Pancreas (tissue), 10 donors: ENCODE measurements at regions not wholly inside any gene's neighbourhood (a gene's known extent, or its start where the extent isn't known, plus 50 kb on each side); places are given as distances from the start of the nearest gene placed in this dataset.
"Not testable (repeated sequence)": the region's sequence is repeated elsewhere in the genome, so short reads cannot be mapped to it uniquely, and the experiment has no call there.

Experiments used
- ATAC-seq, 4 donors: fragments of 200-7000 bp; cut with Tn5 transposase; one replicate each; pipeline versions ENCODE4 v1.8.0 to v1.9.1; 2020; ENCODE audit warnings: mild to moderate bottlenecking in 4 of 4, moderate library complexity in 4 of 4
- DNase-seq, 6 donors: peaks; one replicate each; pipeline ENCODE4 v3.0.0-alpha.2; 2020
- FAIRE-seq: peaks from 2 replicates; lab custom pipeline; 2012; peaks lifted over from hg19 to GRCh38; lab: Jason Lieb, UNC
- H3K27ac ChIP-seq, 4 donors: fragments of 200-600 bp; sonication (generic); 1 replicate in 3 of 4; 2 replicates in 1 of 4; pipeline versions ENCODE4 v1.5.0 to v1.8.0; 2020
- H3K27me3 ChIP-seq, 4 donors: fragments of 200-600 bp; one replicate each; pipeline ENCODE4 v1.8.0; 2021
- H3K36me3 ChIP-seq, 3 donors: fragments of 200-600 bp; sonication (generic) in 1 of 3; one replicate each; pipeline versions ENCODE4 v1.5.0 to v1.8.0; 2020 to 2021
- H3K4me1 ChIP-seq, 3 donors: fragments of 200-600 bp; one replicate each; pipeline ENCODE4 v1.8.0; 2021
- H3K4me3 ChIP-seq, 4 donors: fragments of 200-600 bp; sonication (generic) in 2 of 4; one replicate each; pipeline versions ENCODE4 v1.5.0 to v1.8.0; 2020 to 2021
- H3K9me3 ChIP-seq, 4 donors: fragments of 200-600 bp; one replicate each; pipeline ENCODE4 v1.8.0; 2021
- WGBS, 2 donors: extraction: QIAGEN DNeasy Blood & Tissue Kit; methylation state at CpG; one replicate each; pipeline ENCODE4 v1.1.7; 2013; 5-methylcytosine and 5-hydroxymethylcytosine counted together
- intact Hi-C, 3 donors: fragments of 100-400 bp; cut with DNase I; formaldehyde crosslinking; loops; one replicate each; pipeline versions ENCODE4 v1.11.1 to v1.14.2; 2022
- TF ChIP-seq, protein P1 (sequence below), 4 donors: fragments of 200-600 bp; sonication (generic) in 3 of 4; IDR thresholded peaks; one replicate each; pipeline versions ENCODE4 v1.5.0 to v1.8.0; 2021; ENCODE audit warnings: antibody characterized with exemption in 4 of 4
- donor health status: healthy with polysubstance abuse.
- donor health status: DM: no; HTN: no; CAD: no; lungs with moderate emphysema.
- donor health status: DM: no; HTN: no; CAD: no.
- donor health status: control.
- donor health status: control.
- donor health status: Bipolar disorder and iron deficiency.
- donor health status: DM: yes; HTN: yes; CAD: no.
- donor health status: DM: no; HTN: no; CAD: no.
- donor health status: DM: no; HTN: no; CAD: no.
- donor health status: DM: yes; HTN: yes; CAD: no.

- Histone ChIP-seq H3K36me3 (no peaks in the 10 kb centered on the region), H3K4me3 (no peak overlapping the region), H3K4me1 (no peaks in the 10 kb centered on the region), H3K27me3 (no peaks in the 10 kb centered on the region), H3K9me3 (peaks cover 0 to 4% (median 0%) of the 10 kb centered on the region in 4 donors), H3K27ac (no peak overlapping the region)
- 76 to 86% methylated on average over 2 of the region's 2 CpGs for WGBS, 2 donors
- TF ChIP-seq, protein P1, sequence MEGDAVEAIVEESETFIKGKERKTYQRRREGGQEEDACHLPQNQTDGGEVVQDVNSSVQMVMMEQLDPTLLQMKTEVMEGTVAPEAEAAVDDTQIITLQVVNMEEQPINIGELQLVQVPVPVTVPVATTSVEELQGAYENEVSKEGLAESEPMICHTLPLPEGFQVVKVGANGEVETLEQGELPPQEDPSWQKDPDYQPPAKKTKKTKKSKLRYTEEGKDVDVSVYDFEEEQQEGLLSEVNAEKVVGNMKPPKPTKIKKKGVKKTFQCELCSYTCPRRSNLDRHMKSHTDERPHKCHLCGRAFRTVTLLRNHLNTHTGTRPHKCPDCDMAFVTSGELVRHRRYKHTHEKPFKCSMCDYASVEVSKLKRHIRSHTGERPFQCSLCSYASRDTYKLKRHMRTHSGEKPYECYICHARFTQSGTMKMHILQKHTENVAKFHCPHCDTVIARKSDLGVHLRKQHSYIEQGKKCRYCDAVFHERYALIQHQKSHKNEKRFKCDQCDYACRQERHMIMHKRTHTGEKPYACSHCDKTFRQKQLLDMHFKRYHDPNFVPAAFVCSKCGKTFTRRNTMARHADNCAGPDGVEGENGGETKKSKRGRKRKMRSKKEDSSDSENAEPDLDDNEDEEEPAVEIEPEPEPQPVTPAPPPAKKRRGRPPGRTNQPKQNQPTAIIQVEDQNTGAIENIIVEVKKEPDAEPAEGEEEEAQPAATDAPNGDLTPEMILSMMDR (IDR thresholded peaks at IDR 0.05): no peak
- ATAC-seq (no peak), DNase-seq (no peak), FAIRE-seq (no peak)
- intact Hi-C loops: no loop called here
These were observed 69.3 kb upstream of the FYN start for GRCh38 chr6:111942561-111942960.

- DNase-seq (no peak), FAIRE-seq (no peak), ATAC-seq (no peak)
- TF ChIP-seq, protein P1 (IDR thresholded peaks at IDR 0.05): no peak
- Histone ChIP-seq H3K27ac (no peak overlapping the region), H3K4me3 (no peak overlapping the region), H3K9me3 (peaks cover 0 to 4% (median 0%) of the 10 kb centered on the region in 4 donors), H3K36me3 (no peaks in the 10 kb centered on the region), H3K27me3 (no peaks in the 10 kb centered on the region), H3K4me1 (no peaks in the 10 kb centered on the region)
- intact Hi-C loops: no loop called here
- WGBS, 2 donors: 62 to 65% methylated on average over 3 of the region's 3 CpGs
These were observed 70.0 kb upstream of the FYN start for GRCh38 chr6:111943266-111943665.

GRCh38 chr6:111943726-111944125 lies 70.5 kb upstream of the FYN start:
- H3K27me3 ChIP-seq: no peaks in the 10 kb centered on the region
- peaks cover 0 to 4% (median 0%) of the 10 kb centered on the region in 4 donors for H3K9me3 ChIP-seq
- H3K4me3 ChIP-seq: no peak overlapping the region
- no peaks in the 10 kb centered on the region for H3K4me1 ChIP-seq
- WGBS, 2 donors: 84 to 92% methylated on average over 3 of the region's 3 CpGs
- H3K27ac ChIP-seq: no peak overlapping the region
- intact Hi-C loops: no loop called here
- TF ChIP-seq, protein P1 (IDR thresholded peaks at IDR 0.05): no peak
- DNase-seq: no peak
- FAIRE-seq: no peak
- H3K36me3 ChIP-seq: no peaks in the 10 kb centered on the region
- ATAC-seq: peak in 1 of 4 donors; percentile 32

- DNase-seq (no peak), ATAC-seq (no peak), FAIRE-seq (no peak)
- 60 to 79% methylated on average over 2 of the region's 2 CpGs for WGBS, 2 donors
- no peaks in the 10 kb centered on the region for H3K36me3 ChIP-seq
- H3K9me3 ChIP-seq: peaks cover 0 to 4% (median 0%) of the 10 kb centered on the region in 4 donors
- TF ChIP-seq, protein P1 (IDR thresholded peaks at IDR 0.05): no peak
- H3K4me3 ChIP-seq: no peak overlapping the region
- intact Hi-C loops: no loop called here
- no peak overlapping the region for H3K27ac ChIP-seq
- no peaks in the 10 kb centered on the region for H3K4me1 ChIP-seq
- H3K27me3 ChIP-seq: no peaks in the 10 kb centered on the region
These were observed 71.3 kb upstream of the FYN start for GRCh38 chr6:111944541-111944940.

GRCh38 chr6:111949546-111949945 lies 76.3 kb upstream of the FYN start:
- Histone ChIP-seq H3K27me3 (no peaks in the 10 kb centered on the region), H3K9me3 (no peaks in the 10 kb centered on the region), H3K36me3 (no peaks in the 10 kb centered on the region), H3K4me3 (no peak overlapping the region), H3K4me1 (no peaks in the 10 kb centered on the region), H3K27ac (no peak overlapping the region)
- 65 to 72% methylated on average over 3 of the region's 3 CpGs for WGBS, 2 donors
- TF ChIP-seq, protein P1 (IDR thresholded peaks at IDR 0.05): no peak
- intact Hi-C loops: no loop called here
- no peak for FAIRE-seq
- DNase-seq: no peak
- ATAC-seq: no peak

GRCh38 chr6:111949984-111950383 lies 76.7 kb upstream of the FYN start:
- WGBS, 2 donors: 66 to 70% methylated on average over 3 of the region's 3 CpGs
- DNase-seq, H3K9me3 ChIP-seq, ATAC-seq, H3K27me3 ChIP-seq, H3K4me1 ChIP-seq, intact Hi-C loops, H3K36me3 ChIP-seq, H3K4me3 ChIP-seq, H3K27ac ChIP-seq, FAIRE-seq: not testable (repeated sequence)
